Vagina (tissue), 2 donors: ENCODE measurements at regions not wholly inside any gene's neighbourhood (a gene's known extent, or its start where the extent isn't known, plus 50 kb on each side); places are given as distances from the start of the nearest gene placed in this dataset.

Experiments used
- POLR2A ChIP-seq, 2 donors: fragments of 450-650 bp; IDR thresholded peaks; one replicate each; pipeline ENCODE4 v1.6.1; 2017; ENCODE audit warnings: antibody characterized with exemption in 2 of 2, mild to moderate bottlenecking in 2 of 2, moderate library complexity in 2 of 2
- TF ChIP-seq, protein P1 (sequence below), 3 experiments: fragments of 450-650 bp in 2 of 3; fragments of 200-600 bp in 1 of 3; sonication (generic) in 1 of 3; IDR thresholded peaks; one replicate each; pipeline ENCODE4 v1.5.1; 2017 to 2019; ENCODE audit warnings: antibody characterized with exemption in 3 of 3, mild to moderate bottlenecking in 2 of 3, moderate library complexity in 2 of 3

DNA sequence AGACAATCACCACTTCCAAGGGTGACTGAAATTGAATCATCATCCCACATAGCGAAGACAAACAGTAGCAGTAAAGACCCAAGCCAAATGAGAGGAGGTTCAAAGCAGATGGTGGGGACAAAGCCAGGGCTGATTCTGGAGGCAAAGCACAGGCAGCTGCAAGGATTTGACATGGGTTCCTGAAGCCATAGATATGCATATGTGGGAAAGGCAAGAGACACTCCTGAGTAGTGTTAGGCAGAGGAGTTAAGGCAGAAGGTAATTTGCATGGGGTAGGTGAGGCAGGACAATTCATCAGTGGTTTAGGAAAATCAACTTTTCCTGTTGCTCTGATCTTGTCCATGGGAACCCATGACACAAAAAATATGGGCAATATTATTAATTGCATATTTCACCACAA, 462.8 kb downstream of the FAM181B start:
- TF ChIP-seq, protein P1, sequence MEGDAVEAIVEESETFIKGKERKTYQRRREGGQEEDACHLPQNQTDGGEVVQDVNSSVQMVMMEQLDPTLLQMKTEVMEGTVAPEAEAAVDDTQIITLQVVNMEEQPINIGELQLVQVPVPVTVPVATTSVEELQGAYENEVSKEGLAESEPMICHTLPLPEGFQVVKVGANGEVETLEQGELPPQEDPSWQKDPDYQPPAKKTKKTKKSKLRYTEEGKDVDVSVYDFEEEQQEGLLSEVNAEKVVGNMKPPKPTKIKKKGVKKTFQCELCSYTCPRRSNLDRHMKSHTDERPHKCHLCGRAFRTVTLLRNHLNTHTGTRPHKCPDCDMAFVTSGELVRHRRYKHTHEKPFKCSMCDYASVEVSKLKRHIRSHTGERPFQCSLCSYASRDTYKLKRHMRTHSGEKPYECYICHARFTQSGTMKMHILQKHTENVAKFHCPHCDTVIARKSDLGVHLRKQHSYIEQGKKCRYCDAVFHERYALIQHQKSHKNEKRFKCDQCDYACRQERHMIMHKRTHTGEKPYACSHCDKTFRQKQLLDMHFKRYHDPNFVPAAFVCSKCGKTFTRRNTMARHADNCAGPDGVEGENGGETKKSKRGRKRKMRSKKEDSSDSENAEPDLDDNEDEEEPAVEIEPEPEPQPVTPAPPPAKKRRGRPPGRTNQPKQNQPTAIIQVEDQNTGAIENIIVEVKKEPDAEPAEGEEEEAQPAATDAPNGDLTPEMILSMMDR (IDR thresholded peaks at IDR 0.05): no peak
- no peak for TF ChIP-seq POLR2A (IDR thresholded peaks at IDR 0.05)
